DOHH2 (cell line): ENCODE measurements at regions not wholly inside any gene's neighbourhood (a gene's known extent, or its start where the extent isn't known, plus 50 kb on each side); places are given as distances from the start of the nearest gene placed in this dataset.
"Not testable (repeated sequence)": the region's sequence is repeated elsewhere in the genome, so short reads cannot be mapped to it uniquely, and the experiment has no call there.

ENCODE experiments used
- CTCF ChIP-seq: fragments of 200-600 bp; sonication (generic); IDR thresholded peaks from one replicate; pipeline ENCODE4 v1.5.1; 2014; ENCODE audit warnings: antibody characterized with exemption, mild to moderate bottlenecking, low read depth, low read length; ENCODE audit not compliant: poor library complexity, severe bottlenecking
- EZH2phosphoT487 ChIP-seq: fragments of 200-600 bp; sonication (generic); IDR thresholded peaks from 2 replicates; pipeline ENCODE4 v1.6.1; 2017; ENCODE audit warnings: borderline replicate concordance, mild to moderate bottlenecking, antibody characterized with exemption, low read length, moderate library complexity, mixed read lengths

- TF ChIP-seq CTCF, EZH2phosphoT487: not testable (repeated sequence)
Measured at GRCh38 chr14:78013911-78014310, 156.3 kb upstream of the NRXN3 start.
